Breast epithelium (tissue), 3 donors: ENCODE measurements at regions not wholly inside any gene's neighbourhood (a gene's known extent, or its start where the extent isn't known, plus 50 kb on each side); places are given as distances from the start of the nearest gene placed in this dataset.

Experiments
- CTCF ChIP-seq, 3 donors: fragments of 450-650 bp; IDR thresholded peaks; one replicate each; pipeline ENCODE4 v1.5.1; 2016 to 2017; ENCODE audit warnings: antibody characterized with exemption in 3 of 3, mild to moderate bottlenecking in 3 of 3, moderate library complexity in 3 of 3
- POLR2A ChIP-seq: fragments of 450-650 bp; IDR thresholded peaks from one replicate; pipeline ENCODE4 v1.6.1; 2016; ENCODE audit warnings: antibody characterized with exemption, mild to moderate bottlenecking, moderate library complexity
- POLR2AphosphoS5 ChIP-seq, 3 donors: sonication (generic); formaldehyde crosslinking; IDR thresholded peaks; one replicate each; pipeline ENCODE4 v1.6.1; 2017; ENCODE audit warnings: antibody characterized with exemption in 3 of 3

- TF ChIP-seq CTCF (IDR thresholded peaks at IDR 0.05) (no peak), POLR2AphosphoS5 (IDR thresholded peaks at IDR 0.05) (no peak), POLR2A (no peak)
Observed at GRCh38 chr11:27868226-27868625, 168.0 kb upstream of the BDNF start.
